Globus pallidus (tissue), 1 donor: ENCODE measurements at regions not wholly inside any gene's neighbourhood (a gene's known extent, or its start where the extent isn't known, plus 50 kb on each side); places are given as distances from the start of the nearest gene placed in this dataset.
A peak's percentile ranks its signal among the peaks of the same experiment; 100 is the strongest.

Experiments used
- DNase-seq: peaks from one replicate; pipeline ENCODE4 v3.0.0-alpha.2; 2015; ENCODE audit warnings: low spot score

GRCh38 chr6:81238390-81238789, 514.1 kb downstream of the TENT5A start:
- no peak for DNase-seq

- no peak for DNase-seq
Observed at GRCh38 chr6:81237226-81237625, 515.3 kb downstream of the TENT5A start.

GRCh38 chr6:81235512-81235911, 517.0 kb downstream of the TENT5A start:
- DNase-seq: peak; percentile 5

DNA sequence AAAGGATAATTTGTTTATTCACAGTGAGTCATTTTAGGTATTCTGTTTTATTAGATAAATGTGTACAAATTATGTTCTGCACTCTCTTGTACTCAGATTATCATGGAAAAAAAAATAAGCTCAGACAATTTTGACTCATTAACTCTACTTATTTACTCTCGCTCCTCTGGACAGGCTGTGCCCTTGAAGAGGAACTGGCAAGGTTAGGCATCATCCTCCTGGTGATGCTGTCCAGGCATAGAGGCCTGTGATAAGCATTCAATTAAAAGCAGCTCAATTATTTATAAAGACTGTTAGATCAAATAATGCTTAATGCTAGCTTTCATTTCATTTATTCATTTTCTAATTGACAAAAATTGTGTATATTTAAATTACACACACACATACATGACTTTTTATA, 518.5 kb downstream of the TENT5A start:
- DNase-seq: no peak

DNA sequence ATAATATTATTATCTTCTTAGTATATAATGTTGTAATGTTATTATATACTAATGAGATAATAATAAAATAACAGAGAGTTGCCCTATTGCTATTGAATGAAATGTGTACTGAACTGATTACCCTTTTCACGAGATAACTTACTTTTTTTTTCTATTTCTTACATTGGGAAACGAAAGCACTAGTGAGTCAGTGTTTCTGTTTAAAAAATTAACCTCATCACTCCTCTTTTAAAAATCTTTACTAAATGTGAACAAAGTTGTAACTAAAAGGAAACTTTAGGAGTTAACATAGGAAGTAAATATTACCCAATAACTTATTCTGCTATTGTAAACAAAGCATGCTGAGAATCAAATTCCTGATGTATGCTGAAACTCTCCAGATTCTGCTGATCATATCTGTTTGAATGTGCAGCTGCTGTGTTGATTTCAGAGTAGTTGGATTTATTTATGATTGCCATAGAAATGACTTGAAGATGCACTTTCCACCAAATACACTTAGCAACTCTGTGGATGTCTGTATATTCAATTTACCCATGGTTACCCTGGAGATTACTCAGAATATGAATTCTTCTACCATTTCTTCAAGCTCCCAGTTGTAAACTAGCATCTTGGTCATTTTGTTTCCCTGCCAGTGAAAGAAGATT, 523.4 kb downstream of the TENT5A start:
- no peak for DNase-seq

GRCh38 chr6:81226957-81227356, 525.5 kb downstream of the TENT5A start:
- DNase-seq: no peak

DNA sequence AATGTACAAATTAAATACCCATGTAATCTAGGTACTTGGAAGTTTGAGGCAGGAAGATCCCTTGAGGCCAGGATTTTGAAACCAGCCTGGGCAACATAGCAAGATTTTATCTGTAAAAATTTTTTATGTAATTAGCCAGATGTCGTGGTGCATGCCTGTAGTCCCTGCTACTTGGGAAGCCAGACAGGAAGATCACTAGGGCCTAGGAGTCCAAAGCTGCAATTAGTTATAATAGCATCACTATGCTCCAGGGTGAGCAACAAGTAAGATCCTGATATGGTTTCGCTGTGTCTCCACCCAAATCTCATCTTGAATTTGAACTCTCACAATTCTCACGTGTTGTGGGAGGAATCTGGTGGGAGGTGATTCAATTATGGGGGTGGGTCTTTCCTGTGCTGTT, 535.8 kb downstream of the TENT5A start:
- no peak for DNase-seq

GRCh38 chr6:81215092-81215432, 537.4 kb downstream of the TENT5A start:
- DNase-seq: no peak

- no peak for DNase-seq
Observed at GRCh38 chr6:81214414-81215091, 537.9 kb downstream of the TENT5A start.

DNA sequence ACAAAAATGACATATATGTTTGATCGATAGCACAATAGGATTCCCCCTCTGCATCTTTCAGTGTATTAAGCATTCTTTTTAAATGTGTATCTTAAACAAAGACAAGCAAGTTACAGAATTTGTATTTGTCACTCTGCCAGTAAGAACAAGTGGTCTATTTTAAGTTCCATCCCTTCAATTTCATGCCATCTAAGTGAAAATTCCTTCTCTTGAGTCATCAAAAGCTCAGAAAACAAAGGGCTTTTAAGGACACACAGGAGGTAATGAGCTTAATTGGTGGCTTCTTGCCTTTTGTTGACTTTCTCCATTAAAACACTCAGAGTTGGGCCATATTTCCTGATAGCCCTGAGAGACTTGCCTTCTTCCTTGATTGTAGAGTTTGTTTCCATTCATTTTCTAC, 547.8 kb downstream of the TENT5A start:
- DNase-seq: no peak

GRCh38 chr6:81194374-81194773, 558.1 kb downstream of the TENT5A start:
- DNase-seq: no peak

GRCh38 chr6:81172056-81172740, 580.3 kb downstream of the TENT5A start:
- DNase-seq: peak; percentile 5

DNA sequence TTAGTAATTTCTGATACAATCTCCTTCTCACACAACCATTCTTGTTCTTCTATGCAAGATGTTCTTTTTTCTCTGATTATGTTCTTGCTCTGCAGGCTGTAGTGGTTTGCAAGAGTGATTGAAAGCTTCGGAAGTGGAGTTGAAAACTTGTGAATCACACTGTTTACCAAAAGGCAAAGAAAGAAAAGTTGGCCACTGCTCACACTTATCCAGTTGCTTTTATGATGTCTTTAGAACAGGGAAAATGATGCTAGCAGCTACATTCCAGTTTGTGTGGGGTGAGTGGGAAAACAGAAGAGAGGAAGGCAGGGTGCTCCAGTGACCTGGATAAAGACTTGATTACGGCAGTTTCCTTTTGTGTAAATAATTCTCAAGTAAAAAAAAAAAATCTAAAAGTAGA, 583.3 kb downstream of the TENT5A start:
- no peak for DNase-seq

DNA sequence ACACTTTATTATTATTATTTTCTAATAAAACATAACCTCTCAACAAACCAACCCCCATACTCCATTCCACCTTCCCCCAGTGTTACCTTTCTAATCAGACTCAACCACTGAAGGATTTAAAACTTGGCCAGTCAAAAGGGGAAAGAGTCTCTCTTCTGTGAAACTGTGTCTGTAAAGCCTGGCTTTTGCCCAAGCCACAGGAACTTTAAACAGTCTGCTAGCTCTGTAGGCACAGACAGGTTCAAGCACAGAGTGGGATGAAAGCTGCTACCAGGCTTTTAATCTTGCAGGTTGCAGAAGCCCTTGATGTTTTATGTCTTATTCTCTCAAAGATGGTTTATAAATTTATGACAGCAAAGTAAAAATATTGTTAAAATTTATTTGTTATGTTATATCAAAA, 585.7 kb downstream of the TENT5A start:
- no peak for DNase-seq

- DNase-seq: no peak
Observed at GRCh38 chr6:81158956-81159355, 593.5 kb downstream of the TENT5A start.

GRCh38 chr6:81148751-81149150, 603.7 kb downstream of the TENT5A start:
- no peak for DNase-seq

DNA sequence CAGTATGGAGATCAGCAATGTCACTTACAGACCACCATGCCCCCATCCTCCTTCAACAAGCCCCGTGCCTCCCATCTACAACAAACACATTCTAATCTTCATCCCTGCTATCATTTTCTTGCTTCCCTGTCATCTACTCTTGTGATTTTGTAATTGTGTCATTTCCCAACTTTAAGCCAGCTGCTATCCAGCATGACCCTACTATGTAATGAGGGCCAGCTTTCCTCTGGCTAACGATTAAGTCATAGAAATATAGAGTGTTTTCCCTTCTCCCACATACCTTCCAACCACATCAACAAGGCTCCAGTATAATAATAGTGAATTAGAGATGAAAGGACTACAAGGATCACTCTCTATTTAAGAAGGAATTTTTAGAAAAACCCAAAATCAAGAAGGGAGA, 607.0 kb downstream of the TENT5A start:
- DNase-seq: no peak

- DNase-seq: no peak
Observed at GRCh38 chr6:81144346-81144745, 608.1 kb downstream of the TENT5A start.

GRCh38 chr6:81138236-81138635, 614.2 kb downstream of the TENT5A start:
- DNase-seq: no peak

DNA sequence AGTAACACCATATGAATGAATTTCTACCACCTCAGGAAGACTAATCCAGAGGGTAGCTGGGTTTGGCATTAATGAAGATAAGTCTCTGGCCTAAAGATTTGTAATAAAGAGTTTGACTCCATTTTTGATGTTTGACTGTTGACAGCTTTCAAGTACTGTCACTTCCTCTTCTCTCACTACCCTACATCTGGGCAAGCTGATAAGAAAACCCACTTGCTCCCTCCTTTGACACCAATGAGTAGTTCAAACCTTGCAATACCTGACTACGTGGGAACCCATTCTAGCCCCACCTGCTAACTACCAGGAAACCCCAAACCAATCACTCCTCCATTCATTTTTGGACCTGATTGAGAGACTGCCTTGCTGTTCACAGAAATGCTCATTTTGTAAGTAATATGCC, 621.5 kb downstream of the TENT5A start:
- DNase-seq: no peak

GRCh38 chr6:81130061-81130460, 622.4 kb downstream of the TENT5A start:
- DNase-seq: no peak

DNA sequence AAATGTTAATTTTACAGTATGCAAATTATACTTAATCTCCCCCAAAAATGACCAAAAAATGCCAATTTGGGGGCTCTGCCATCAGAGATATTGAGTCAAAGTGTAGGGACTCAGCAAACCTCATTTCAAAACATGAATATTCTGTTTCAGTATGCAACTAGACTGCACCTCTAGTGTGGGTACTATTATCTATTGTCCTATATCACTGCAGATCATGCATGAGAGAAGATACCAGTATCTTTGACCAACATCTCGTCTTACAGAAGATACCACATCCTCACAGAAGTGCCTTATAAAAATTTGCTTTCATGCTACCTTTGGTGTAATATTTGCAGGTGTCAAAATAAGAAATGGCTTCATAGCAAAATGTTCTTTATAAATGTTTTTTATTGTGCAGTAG, 623.8 kb downstream of the TENT5A start:
- no peak for DNase-seq

GRCh38 chr6:81126150-81126549, 626.3 kb downstream of the TENT5A start:
- no peak for DNase-seq

- no peak for DNase-seq
Observed at GRCh38 chr6:81120280-81120679, 632.2 kb downstream of the TENT5A start.
